ENCODE measurements at regions not wholly inside any gene's neighbourhood (a gene's known extent, or its start where the extent isn't known, plus 50 kb on each side); places are given as distances from the start of the nearest gene placed in this dataset.

DNA sequence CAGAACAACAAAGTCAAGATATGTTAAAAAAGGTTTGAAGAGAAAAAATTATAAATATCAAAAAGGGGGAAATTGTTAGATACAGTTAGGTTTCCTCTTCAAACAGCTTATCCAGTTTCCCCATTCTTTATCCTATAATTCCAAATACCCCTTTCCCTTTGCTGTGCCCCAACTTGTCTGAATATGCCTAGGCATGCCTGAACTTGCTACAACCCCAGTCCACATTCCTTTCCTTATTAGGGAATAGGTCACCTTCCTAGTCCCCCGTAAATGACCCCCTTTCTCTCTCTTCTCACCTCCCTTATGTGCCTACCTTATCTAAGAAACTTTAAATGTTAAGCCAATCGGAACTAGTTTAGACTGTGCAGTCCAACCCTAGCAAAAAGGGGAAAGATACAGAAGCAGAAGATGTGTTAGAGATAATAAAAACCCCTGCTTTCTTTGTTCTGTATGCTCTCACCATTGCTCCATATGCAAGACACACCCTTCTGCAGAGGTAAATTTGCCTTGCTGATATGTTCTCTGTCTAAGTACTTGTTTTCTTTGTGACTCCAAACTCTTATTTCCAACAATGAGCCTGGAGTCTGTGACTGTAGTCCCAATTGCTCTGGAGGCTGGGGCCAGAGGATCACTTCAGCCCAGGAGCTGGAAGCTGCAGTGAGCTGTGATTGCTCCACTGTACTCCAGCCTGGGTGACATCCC, 810.1 kb downstream of the PLA2G4A start:
- no peak for DNase-seq (ENCODE audit: low read depth, low spot score)
- TF ChIP-seq CTCF (IDR thresholded peaks at IDR 0.05; ENCODE audit: insufficient read depth, low read length, missing control alignments) = no peak
- CTCF ChIA-PET = interaction anchor here (0.8 kb wide), 1 partner anchor 9 kb away, joined by 3 read pairs; no protein-coding TSS in a partner anchor
- H3K4me3 ChIP-seq (ENCODE audit: low read depth, low read length) = no peak overlapping the region
- POLR2A ChIA-PET = no interaction called here

- no peak for DNase-seq (ENCODE audit: low read depth, low spot score)
- H3K4me3 ChIP-seq (ENCODE audit: low read depth, low read length) = no peak overlapping the region
- ChIA-PET CTCF (no interaction called here), POLR2A (no interaction called here)
- no peak for TF ChIP-seq CTCF (IDR thresholded peaks at IDR 0.05; ENCODE audit: insufficient read depth, low read length, missing control alignments)
These were observed 812.3 kb downstream of the PLA2G4A start for GRCh38 chr1:187641015-187641414.

GRCh38 chr1:187641463-187641862, 812.7 kb downstream of the PLA2G4A start:
- no peak for DNase-seq (ENCODE audit: low read depth, low spot score)
- TF ChIP-seq CTCF (IDR thresholded peaks at IDR 0.05; ENCODE audit: insufficient read depth, low read length, missing control alignments) = no peak
- ChIA-PET CTCF (no interaction called here), POLR2A (no interaction called here)
- no peak overlapping the region for H3K4me3 ChIP-seq (ENCODE audit: low read depth, low read length)

DNA sequence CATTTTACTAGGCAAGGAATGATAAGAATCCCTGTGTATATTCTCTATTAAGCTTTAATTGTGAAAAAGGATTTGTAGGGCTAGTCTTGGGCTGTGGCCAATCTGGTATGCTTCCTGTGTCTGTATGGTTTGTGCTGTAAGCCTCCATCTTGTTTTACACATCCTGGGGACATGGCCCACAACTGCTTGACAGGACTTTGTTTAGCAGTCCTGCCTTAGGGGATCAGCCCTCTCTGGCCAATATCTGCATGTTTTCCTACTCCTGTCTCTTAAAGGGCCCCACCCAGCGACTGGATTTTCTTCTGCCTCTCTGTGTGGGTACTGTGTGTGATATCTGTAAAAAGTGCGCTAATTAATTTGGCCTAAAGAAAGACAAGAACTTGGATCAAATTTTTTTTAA, 813.2 kb downstream of the PLA2G4A start:
- CTCF ChIA-PET = no interaction called here
- no peak for TF ChIP-seq CTCF (IDR thresholded peaks at IDR 0.05; ENCODE audit: insufficient read depth, low read length, missing control alignments)
- no peak overlapping the region for H3K4me3 ChIP-seq (ENCODE audit: low read depth, low read length)
- POLR2A ChIA-PET = no interaction called here
- no peak for DNase-seq (ENCODE audit: low read depth, low spot score)

DNA sequence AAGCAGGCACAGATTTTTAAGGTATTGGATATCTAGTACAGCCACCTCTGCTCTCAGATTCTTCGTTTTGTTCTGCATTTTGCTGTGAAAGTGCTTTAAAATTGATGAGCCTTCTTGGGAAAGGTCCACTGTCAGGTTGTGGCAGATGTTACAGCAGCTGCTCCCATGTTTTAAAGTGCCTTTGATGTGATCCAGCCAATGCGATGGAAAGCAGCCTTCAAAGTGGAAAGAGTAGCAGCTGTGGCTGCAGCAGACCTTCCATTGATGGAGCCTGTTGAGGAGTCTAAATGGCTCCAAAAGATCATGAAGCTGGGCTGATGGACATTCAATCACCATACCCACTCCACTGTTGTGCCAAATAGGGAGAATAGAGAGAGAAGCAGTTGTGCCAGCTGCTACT, 816.9 kb downstream of the PLA2G4A start:
- no peak for DNase-seq (ENCODE audit: low read depth, low spot score)
- TF ChIP-seq CTCF (IDR thresholded peaks at IDR 0.05; ENCODE audit: insufficient read depth, low read length, missing control alignments) = no peak
- ChIA-PET POLR2A (no interaction called here), CTCF (no interaction called here)
- no peak overlapping the region for H3K4me3 ChIP-seq (ENCODE audit: low read depth, low read length)

GRCh38 chr1:187646536-187647107, 817.9 kb downstream of the PLA2G4A start:
- POLR2A ChIA-PET = no interaction called here
- no peak for TF ChIP-seq CTCF (IDR thresholded peaks at IDR 0.05; ENCODE audit: insufficient read depth, low read length, missing control alignments)
- no peak for DNase-seq (ENCODE audit: low read depth, low spot score)
- H3K4me3 ChIP-seq (ENCODE audit: low read depth, low read length) = no peak overlapping the region
- CTCF ChIA-PET = no interaction called here
